Adrenal gland (tissue), 5 donors: ENCODE measurements at regions not wholly inside any gene's neighbourhood (a gene's known extent, or its start where the extent isn't known, plus 50 kb on each side); places are given as distances from the start of the nearest gene placed in this dataset.

Experiments
- CTCF ChIP-seq, 6 experiments: fragments of 450-650 bp in 4 of 6; fragments of 200-600 bp in 2 of 6; sonication (generic) in 1 of 6; IDR thresholded peaks; 1 replicate in 5 of 6; 2 replicates in 1 of 6; pipeline versions ENCODE4 v1.5.1 to v1.8.0; 2016 to 2021; ENCODE audit warnings: antibody characterized with exemption in 6 of 6, mild to moderate bottlenecking in 2 of 6, moderate library complexity in 1 of 6
- POLR2A ChIP-seq, 2 donors: fragments of 450-650 bp; IDR thresholded peaks; one replicate each; pipeline ENCODE4 v1.6.1; 2017; ENCODE audit warnings: antibody characterized with exemption in 2 of 2, mild to moderate bottlenecking in 2 of 2, moderate library complexity in 1 of 2
- donor health status: DM: no; HTN: no; CAD: no.

GRCh38 chr9:35553670-35554543 is 51.2 kb upstream of the TESK1 start:
- TF ChIP-seq CTCF (IDR thresholded peaks at IDR 0.05) = peak; percentile 86 to 98 (median 92)
- no peak for TF ChIP-seq POLR2A (IDR thresholded peaks at IDR 0.05)
